ENCODE measurements at regions not wholly inside any gene's neighbourhood (a gene's known extent, or its start where the extent isn't known, plus 50 kb on each side); places are given as distances from the start of the nearest gene placed in this dataset.
"Not testable (repeated sequence)": the region's sequence is repeated elsewhere in the genome, so short reads cannot be mapped to it uniquely, and the experiment has no call there.

DNA sequence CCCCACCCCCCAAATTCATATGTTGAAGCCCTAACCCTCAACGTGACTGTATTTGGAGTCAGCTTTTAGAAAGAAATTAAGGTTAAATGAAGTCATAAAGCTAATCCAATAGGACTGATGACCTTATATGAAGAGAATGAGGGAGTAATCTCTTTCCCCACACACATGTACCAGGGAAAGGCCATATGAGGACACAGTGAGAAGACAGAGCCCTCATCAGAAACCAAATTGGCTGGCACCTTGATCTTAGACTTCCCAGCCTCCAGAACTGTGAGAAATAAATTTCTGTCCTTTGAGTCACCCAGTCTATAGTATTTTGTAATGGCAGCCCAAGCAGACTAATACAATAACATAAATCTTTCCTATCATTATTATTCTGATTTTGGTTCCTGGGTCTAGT, 194.7 kb upstream of the NANOGP8 start:
- no peak overlapping the region for H3K4me2 ChIP-seq (ENCODE audit: low read length)
- no peak overlapping the region for H3K27ac ChIP-seq (ENCODE audit: low read depth, low read length)
- TF ChIP-seq, protein P1, sequence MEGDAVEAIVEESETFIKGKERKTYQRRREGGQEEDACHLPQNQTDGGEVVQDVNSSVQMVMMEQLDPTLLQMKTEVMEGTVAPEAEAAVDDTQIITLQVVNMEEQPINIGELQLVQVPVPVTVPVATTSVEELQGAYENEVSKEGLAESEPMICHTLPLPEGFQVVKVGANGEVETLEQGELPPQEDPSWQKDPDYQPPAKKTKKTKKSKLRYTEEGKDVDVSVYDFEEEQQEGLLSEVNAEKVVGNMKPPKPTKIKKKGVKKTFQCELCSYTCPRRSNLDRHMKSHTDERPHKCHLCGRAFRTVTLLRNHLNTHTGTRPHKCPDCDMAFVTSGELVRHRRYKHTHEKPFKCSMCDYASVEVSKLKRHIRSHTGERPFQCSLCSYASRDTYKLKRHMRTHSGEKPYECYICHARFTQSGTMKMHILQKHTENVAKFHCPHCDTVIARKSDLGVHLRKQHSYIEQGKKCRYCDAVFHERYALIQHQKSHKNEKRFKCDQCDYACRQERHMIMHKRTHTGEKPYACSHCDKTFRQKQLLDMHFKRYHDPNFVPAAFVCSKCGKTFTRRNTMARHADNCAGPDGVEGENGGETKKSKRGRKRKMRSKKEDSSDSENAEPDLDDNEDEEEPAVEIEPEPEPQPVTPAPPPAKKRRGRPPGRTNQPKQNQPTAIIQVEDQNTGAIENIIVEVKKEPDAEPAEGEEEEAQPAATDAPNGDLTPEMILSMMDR (IDR thresholded peaks at IDR 0.05; ENCODE audit: insufficient read depth, low read depth, low read length), result no peak
- TF ChIP-seq EZH2 (IDR thresholded peaks at IDR 0.05; ENCODE audit: insufficient read depth, low read length), result no peak
- no peaks in the 10 kb centered on the region for H3K79me2 ChIP-seq (ENCODE audit: insufficient read depth, low read length)
- no peak for FAIRE-seq
- Mint-ChIP-seq H3K36me3 (ENCODE audit: low read depth, unreplicated experiment) (no peaks in the 10 kb centered on the region), H3K27me3 (ENCODE audit: low read depth, unreplicated experiment) (no peaks in the 10 kb centered on the region), H3K4me1 (ENCODE audit: low read depth, unreplicated experiment) (peaks cover 8% of the 10 kb centered on the region), H3K4me3 (ENCODE audit: unreplicated experiment) (no peak overlapping the region), H3K27ac (ENCODE audit: unreplicated experiment) (no peak overlapping the region), H3K9me3 (ENCODE audit: unreplicated experiment) (peaks cover 12% of the 10 kb centered on the region)
- DNase-seq (ENCODE audit: low read depth), result peak; percentile 2
- no peak overlapping the region for H3K9ac ChIP-seq (ENCODE audit: low read length)
- no peak overlapping the region for H3K4me3 ChIP-seq (ENCODE audit: insufficient read depth, low read depth, low read length)
- H3K36me3 ChIP-seq (ENCODE audit: insufficient read depth, low read length), result no peaks in the 10 kb centered on the region
- H4K20me1 ChIP-seq (ENCODE audit: insufficient read depth, low read length), result no peaks in the 10 kb centered on the region
- H3K27me3 ChIP-seq (ENCODE audit: insufficient read depth, low read length), result no peaks in the 10 kb centered on the region
- H3K4me1 ChIP-seq (ENCODE audit: insufficient read depth, low read length), result no peaks in the 10 kb centered on the region
- peaks cover 3% of the 10 kb centered on the region for H3K9me3 ChIP-seq (ENCODE audit: insufficient read depth, low read depth, low read length)
- no peak overlapping the region for H2AFZ ChIP-seq (ENCODE audit: low read depth, low read length)

DNA sequence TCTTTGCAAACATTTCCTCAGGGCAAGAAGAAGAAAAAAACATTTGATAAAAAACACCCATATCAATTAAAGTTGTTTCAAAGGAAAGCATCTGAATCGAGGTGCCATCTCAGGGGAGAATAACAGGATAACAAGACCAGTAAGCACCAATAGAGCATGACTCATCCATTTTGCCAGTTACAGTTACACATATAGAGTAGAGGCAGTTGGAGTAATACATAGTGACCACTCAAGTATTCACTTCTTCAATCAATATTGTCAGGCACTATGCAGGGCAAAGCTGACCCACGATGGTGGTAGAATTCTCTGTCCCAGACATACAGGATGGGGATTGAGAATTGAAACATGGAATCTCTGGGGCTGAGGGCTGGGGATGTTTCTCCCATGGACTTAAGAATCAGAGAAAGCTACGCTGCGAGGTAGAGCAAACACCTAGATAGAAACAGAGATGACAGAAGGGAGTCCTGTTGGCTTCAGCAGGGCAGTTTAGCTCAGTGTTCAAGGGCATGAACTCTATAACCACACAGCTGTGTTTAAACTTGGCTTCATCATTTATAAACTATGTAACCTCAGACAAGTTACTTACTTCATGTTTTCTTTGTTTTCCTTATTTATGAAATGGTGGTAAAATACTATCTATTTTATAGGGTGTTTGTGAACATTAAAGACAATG, 186.4 kb upstream of the NANOGP8 start:
- Histone ChIP-seq H3K27me3 (ENCODE audit: insufficient read depth, low read length) (no peaks in the 10 kb centered on the region), H4K20me1 (ENCODE audit: insufficient read depth, low read length) (no peaks in the 10 kb centered on the region), H3K9me3 (ENCODE audit: insufficient read depth, low read depth, low read length) (no peaks in the 10 kb centered on the region), H2AFZ (ENCODE audit: low read depth, low read length) (no peak overlapping the region), H3K27ac (ENCODE audit: low read depth, low read length) (no peak overlapping the region), H3K4me2 (ENCODE audit: low read length) (no peak overlapping the region), H3K9ac (ENCODE audit: low read length) (no peak overlapping the region), H3K36me3 (ENCODE audit: insufficient read depth, low read length) (no peaks in the 10 kb centered on the region), H3K4me1 (ENCODE audit: insufficient read depth, low read length) (no peaks in the 10 kb centered on the region), H3K79me2 (ENCODE audit: insufficient read depth, low read length) (no peaks in the 10 kb centered on the region), H3K4me3 (ENCODE audit: insufficient read depth, low read depth, low read length) (no peak overlapping the region)
- DNase-seq (ENCODE audit: low read depth) (peak; percentile 40), FAIRE-seq (no peak)
- peaks cover 5% of the 10 kb centered on the region for H3K4me1 Mint-ChIP-seq (ENCODE audit: low read depth, unreplicated experiment)
- TF ChIP-seq, protein P1 (IDR thresholded peaks at IDR 0.05; ENCODE audit: insufficient read depth, low read depth, low read length), result no peak
- TF ChIP-seq EZH2 (IDR thresholded peaks at IDR 0.05; ENCODE audit: insufficient read depth, low read length), result no peak
- H3K9me3 Mint-ChIP-seq (ENCODE audit: unreplicated experiment), result peaks cover 7% of the 10 kb centered on the region
- no peaks in the 10 kb centered on the region for H3K36me3 Mint-ChIP-seq (ENCODE audit: low read depth, unreplicated experiment)
- H3K27me3 Mint-ChIP-seq (ENCODE audit: low read depth, unreplicated experiment), result no peaks in the 10 kb centered on the region
- no peak overlapping the region for H3K4me3 Mint-ChIP-seq (ENCODE audit: unreplicated experiment)
- no peak overlapping the region for H3K27ac Mint-ChIP-seq (ENCODE audit: unreplicated experiment)

DNA sequence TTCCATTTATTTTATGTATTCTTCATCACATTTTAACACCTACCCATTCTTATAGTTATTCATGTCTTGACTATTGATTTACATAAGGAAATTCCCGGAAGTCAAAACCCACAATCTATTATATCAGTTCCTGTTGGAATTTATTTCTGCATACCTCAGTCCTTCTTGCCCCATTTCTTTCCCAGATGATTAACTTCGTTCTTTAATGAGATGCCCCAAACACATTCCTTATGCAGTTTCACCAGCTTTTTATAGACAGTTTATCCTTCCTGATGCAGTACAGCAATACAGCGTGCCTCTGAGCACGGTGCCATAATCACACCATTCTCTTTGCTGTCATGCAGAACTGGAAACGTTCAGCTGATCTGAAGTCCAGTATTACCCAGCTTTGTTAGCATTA, 175.8 kb upstream of the NANOGP8 start:
- no peaks in the 10 kb centered on the region for H3K9me3 ChIP-seq (ENCODE audit: insufficient read depth, low read depth, low read length)
- Mint-ChIP-seq H3K4me1 (ENCODE audit: low read depth, unreplicated experiment) (peaks cover 15% of the 10 kb centered on the region), H3K9me3 (ENCODE audit: unreplicated experiment) (no peaks in the 10 kb centered on the region), H3K27ac (ENCODE audit: unreplicated experiment) (no peak overlapping the region), H3K27me3 (ENCODE audit: low read depth, unreplicated experiment) (no peaks in the 10 kb centered on the region), H3K4me3 (ENCODE audit: unreplicated experiment) (no peak overlapping the region), H3K36me3 (ENCODE audit: low read depth, unreplicated experiment) (no peaks in the 10 kb centered on the region)
- no peak overlapping the region for H2AFZ ChIP-seq (ENCODE audit: low read depth, low read length)
- TF ChIP-seq EZH2 (IDR thresholded peaks at IDR 0.05; ENCODE audit: insufficient read depth, low read length), result no peak
- TF ChIP-seq, protein P1 (IDR thresholded peaks at IDR 0.05; ENCODE audit: insufficient read depth, low read depth, low read length), result no peak
- H3K27ac ChIP-seq (ENCODE audit: low read depth, low read length), result no peak overlapping the region
- H3K4me2 ChIP-seq (ENCODE audit: low read length), result no peak overlapping the region
- no peaks in the 10 kb centered on the region for H3K79me2 ChIP-seq (ENCODE audit: insufficient read depth, low read length)
- no peaks in the 10 kb centered on the region for H3K36me3 ChIP-seq (ENCODE audit: insufficient read depth, low read length)
- DNase-seq (ENCODE audit: low read depth) (peak; percentile 24), FAIRE-seq (peak; percentile 29)
- H3K4me1 ChIP-seq (ENCODE audit: insufficient read depth, low read length), result no peaks in the 10 kb centered on the region
- no peak overlapping the region for H3K9ac ChIP-seq (ENCODE audit: low read length)
- no peak overlapping the region for H3K4me3 ChIP-seq (ENCODE audit: insufficient read depth, low read depth, low read length)
- no peaks in the 10 kb centered on the region for H4K20me1 ChIP-seq (ENCODE audit: insufficient read depth, low read length)
- no peaks in the 10 kb centered on the region for H3K27me3 ChIP-seq (ENCODE audit: insufficient read depth, low read length)

DNA sequence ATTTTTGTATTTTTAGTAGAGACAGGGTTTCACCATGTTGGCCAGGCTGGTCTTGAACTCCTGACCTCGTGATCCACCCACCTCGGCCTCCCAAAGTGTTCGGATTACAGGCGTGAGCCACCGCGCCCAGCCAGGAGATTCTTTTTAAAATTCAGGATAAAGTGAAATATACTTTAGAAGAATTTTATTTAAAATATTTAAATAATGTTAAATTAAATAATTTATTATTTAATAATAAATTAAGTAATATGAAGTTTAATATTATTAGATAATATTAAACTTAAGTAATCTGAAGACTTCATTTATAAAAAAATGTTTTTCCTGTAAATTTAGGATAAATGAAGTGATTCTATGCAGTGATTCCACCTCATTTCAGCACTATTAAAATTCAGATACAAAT, 175.2 kb upstream of the NANOGP8 start:
- H3K27me3 ChIP-seq (ENCODE audit: insufficient read depth, low read length); H2AFZ ChIP-seq (ENCODE audit: low read depth, low read length); DNase-seq (ENCODE audit: low read depth); H3K27me3 Mint-ChIP-seq (ENCODE audit: low read depth, unreplicated experiment); FAIRE-seq; H3K9me3 Mint-ChIP-seq (ENCODE audit: unreplicated experiment); H3K36me3 ChIP-seq (ENCODE audit: insufficient read depth, low read length); H3K4me1 ChIP-seq (ENCODE audit: insufficient read depth, low read length); H3K9me3 ChIP-seq (ENCODE audit: insufficient read depth, low read depth, low read length); H3K4me3 Mint-ChIP-seq (ENCODE audit: unreplicated experiment); H3K4me2 ChIP-seq (ENCODE audit: low read length); H3K27ac Mint-ChIP-seq (ENCODE audit: unreplicated experiment); H3K27ac ChIP-seq (ENCODE audit: low read depth, low read length); H3K9ac ChIP-seq (ENCODE audit: low read length); H3K4me3 ChIP-seq (ENCODE audit: insufficient read depth, low read depth, low read length); H4K20me1 ChIP-seq (ENCODE audit: insufficient read depth, low read length); H3K36me3 Mint-ChIP-seq (ENCODE audit: low read depth, unreplicated experiment); H3K79me2 ChIP-seq (ENCODE audit: insufficient read depth, low read length): not testable (repeated sequence)
- H3K4me1 Mint-ChIP-seq (ENCODE audit: low read depth, unreplicated experiment), result peaks cover 13% of the 10 kb centered on the region
